DMS 273 (cell line): ENCODE measurements at regions not wholly inside any gene's neighbourhood (a gene's known extent, or its start where the extent isn't known, plus 50 kb on each side); places are given as distances from the start of the nearest gene placed in this dataset.
"Not testable (repeated sequence)": the region's sequence is repeated elsewhere in the genome, so short reads cannot be mapped to it uniquely, and the experiment has no call there.

Experiments
- DNase-seq: peaks from one replicate; lab custom pipeline; 2025; ENCODE audit not compliant: unreplicated experiment; lab: John Stamatoyannopoulos, UW

- no peak for DNase-seq
Measured at GRCh38 chr12:59158681-59159080, 238.4 kb upstream of the LRIG3 start.

GRCh38 chr12:59158066-59158465 lies 237.8 kb upstream of the LRIG3 start:
- no peak for DNase-seq

DNA sequence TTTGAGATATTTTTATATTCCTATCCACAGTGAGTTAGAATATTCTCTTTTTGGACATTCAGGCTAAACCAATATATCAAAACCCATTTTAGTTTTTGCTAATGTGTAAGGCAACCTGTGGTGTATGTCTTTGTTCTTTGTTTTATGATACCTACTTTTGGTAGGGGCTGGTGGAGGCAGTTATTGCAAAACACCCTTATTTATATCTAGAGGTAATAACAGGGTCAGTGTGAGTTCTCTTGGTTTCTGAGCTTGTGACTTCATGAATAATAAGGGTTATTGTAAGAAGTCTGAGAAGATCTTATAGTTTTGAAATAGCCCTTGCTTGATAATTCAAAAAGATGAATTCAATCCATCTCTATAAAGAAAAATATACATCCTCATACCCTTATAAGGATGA lies 235.1 kb upstream of the LRIG3 start:
- DNase-seq: no peak

GRCh38 chr12:59151243-59151642 lies 230.9 kb upstream of the LRIG3 start:
- DNase-seq: no peak

- peak; percentile 91 for DNase-seq
Measured at GRCh38 chr12:59149995-59150642, 229.8 kb upstream of the LRIG3 start.

- no peak for DNase-seq
Measured at GRCh38 chr12:59147791-59148190, 227.5 kb upstream of the LRIG3 start.

DNA sequence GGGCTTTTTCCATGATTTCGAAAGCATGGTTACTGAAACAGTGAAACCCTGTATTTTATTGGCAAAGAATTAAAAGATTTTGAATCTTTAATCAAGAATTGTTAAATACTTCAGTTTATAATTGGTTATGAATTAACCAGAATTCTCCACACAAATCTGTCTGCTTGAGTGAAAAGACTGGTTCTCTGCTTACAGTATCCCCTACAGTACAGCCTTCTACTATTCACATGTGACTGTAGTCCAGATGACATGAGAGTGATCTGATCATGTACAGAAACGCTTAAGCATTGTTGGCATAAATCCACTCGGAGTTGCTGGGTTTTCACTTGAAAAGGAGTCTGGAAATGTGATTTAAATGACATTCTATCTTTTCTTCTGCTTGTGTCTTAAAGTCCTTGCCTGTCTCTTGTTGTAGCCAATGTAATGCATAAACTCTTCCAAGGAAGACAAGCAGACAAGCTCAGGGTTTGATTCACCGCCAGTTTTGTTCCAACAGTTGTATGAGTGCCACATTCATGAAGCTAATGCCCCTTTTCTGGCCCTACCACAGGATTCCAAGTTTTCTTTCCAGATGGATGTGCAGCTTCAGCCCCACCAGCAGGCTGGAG lies 222.0 kb upstream of the LRIG3 start:
- no peak for DNase-seq

DNA sequence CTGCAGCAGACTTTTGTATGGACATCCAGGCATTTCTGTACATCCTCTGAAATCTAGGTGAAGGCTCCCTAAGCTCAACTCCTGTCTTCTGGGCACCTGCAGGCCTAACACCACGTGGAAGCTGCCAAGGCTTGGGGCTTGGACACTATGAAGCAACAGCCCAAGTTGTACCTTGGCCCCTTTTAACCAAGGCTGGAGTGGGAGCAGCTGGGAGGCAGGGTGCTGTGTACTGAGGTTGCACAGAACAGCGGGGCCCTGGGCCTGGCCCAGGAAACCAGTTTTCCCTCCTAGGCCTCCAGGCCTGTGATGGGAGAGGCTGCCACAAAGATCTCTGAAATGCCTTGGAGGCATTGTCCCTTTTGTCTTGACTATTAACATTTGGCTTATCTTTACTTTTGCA lies 214.4 kb upstream of the LRIG3 start:
- no peak for DNase-seq

DNA sequence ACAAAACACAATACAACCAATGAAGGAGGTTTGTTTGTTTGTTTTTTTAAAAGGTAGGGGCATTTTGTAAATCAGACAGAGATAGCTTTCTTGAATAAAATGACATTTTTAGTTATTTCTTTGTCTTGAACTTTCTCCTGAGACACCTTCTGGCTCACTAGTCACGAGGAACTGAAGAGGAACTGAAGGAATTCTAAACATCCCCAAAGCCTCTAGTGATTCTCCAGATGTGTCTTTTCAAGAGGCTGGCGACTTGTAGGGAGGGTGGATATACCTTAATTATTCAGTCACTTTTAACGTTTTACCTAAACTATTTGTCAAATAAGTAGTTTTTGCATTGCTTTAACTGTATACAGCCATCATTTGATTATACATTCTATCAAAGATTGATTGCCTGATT lies 211.2 kb upstream of the LRIG3 start:
- DNase-seq: peak; percentile 3

- DNase-seq: no peak
Measured at GRCh38 chr12:59122784-59123183, 202.5 kb upstream of the LRIG3 start.

DNA sequence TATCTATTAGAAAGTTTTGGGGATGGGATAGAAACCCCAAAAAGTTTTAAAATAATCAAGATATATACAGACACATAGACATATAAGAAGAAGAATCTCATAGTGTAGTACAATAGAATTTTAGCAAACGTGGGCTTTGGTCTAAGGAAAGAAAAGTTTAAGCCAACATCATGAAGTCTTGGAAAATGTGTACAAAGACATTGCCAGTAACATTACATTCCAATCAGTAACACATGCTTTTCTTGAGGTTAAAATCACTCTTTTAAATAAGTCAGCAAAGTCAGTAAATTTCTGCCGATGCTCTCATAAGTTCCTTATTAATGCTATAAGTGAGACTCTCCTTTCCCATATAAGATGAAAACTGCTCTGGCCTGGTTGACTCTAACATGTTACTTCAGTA lies 201.1 kb upstream of the LRIG3 start:
- DNase-seq: no peak

GRCh38 chr12:59119676-59120075 lies 199.4 kb upstream of the LRIG3 start:
- no peak for DNase-seq

- no peak for DNase-seq
Measured at GRCh38 chr12:59118356-59118755, 198.1 kb upstream of the LRIG3 start.

GRCh38 chr12:59115995-59116394 lies 195.7 kb upstream of the LRIG3 start:
- no peak for DNase-seq

DNA sequence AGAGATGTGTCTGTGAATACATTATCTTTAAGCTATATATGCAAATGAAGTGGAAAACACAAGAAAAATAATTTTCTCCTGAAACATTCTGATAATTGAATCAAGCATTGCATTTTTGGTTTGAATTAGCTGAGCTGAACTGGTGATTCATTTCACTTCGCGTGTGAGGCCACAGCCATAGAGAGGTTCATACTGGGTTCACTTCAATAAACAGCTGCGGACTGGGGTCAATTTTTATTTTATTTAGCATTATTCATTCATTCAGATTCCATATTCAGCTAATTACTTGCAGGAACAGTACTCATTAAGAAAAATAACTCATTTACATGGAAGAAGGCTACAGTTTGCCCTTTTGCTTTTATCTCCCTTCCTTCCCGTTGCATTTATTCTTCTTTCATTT lies 195.2 kb upstream of the LRIG3 start:
- DNase-seq: no peak

- peak; percentile 88 for DNase-seq
Measured at GRCh38 chr12:59113831-59114615, 193.7 kb upstream of the LRIG3 start.

- DNase-seq: no peak
Measured at GRCh38 chr12:59111851-59112250, 191.5 kb upstream of the LRIG3 start.

GRCh38 chr12:59108516-59108915 lies 188.2 kb upstream of the LRIG3 start:
- DNase-seq: not testable (repeated sequence)

DNA sequence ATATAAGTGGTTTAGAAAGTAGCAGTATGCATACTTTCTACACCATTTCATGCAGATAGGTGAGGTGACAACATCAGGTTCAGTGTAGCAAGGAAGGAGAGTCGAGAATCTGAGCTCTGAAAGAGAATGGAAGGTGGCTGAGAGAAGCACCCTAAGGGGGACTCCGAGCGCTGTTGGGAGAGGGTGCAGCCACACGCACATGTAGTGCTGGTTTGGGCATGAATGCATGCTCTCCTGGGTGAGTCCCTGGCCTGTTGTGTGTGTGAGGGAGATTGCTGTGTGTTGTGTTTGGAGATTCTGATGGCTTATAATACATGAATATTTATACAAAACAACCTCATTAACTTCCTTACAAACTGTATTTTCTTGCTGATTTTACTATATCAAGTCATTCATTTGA lies 180.3 kb upstream of the LRIG3 start:
- no peak for DNase-seq

GRCh38 chr12:59097876-59098275 lies 177.6 kb upstream of the LRIG3 start:
- no peak for DNase-seq

GRCh38 chr12:59096246-59096645 lies 175.9 kb upstream of the LRIG3 start:
- no peak for DNase-seq

DNA sequence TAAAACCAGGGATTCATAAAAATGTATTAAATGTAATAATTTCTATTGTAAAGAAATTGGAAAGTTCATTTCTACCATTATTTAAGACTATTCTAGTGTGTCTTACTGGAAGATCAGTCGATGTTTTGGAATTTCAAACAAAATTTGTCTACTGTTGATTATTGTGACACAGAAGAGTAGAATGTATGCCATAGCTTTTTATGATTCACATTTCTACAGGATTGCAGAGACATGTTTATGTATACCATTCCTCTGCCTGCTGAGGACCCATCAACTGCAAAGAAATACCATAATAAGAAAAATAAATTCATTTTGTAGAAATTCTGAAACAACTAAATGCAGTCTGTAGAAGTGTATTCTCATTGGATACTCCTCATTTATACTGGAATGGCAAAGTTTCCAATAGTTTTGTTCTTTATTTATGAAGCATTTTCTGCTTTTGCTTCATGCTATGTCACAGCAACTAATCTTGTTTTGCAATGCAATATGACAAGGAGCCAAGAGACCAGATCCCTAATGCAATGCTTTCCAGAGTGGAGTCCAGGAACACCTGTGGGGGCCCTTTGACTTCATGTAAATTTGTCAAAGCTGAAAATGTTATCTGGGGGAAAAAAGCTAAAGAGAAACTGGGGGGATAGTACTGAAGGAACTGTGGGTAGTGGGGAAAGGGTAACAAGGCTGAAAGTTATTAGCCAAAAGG lies 172.9 kb upstream of the LRIG3 start:
- DNase-seq: no peak
